ENCODE measurements at regions not wholly inside any gene's neighbourhood (a gene's known extent, or its start where the extent isn't known, plus 50 kb on each side); places are given as distances from the start of the nearest gene placed in this dataset.

GRCh38 chr9:88060746-88061145, 77.5 kb downstream of the SPATA31C2 start:
- H4K20me1 ChIP-seq (ENCODE audit: insufficient read depth, low read length) = no peaks in the 10 kb centered on the region
- no peak for DNase-seq (ENCODE audit: low spot score)
- H3K36me3 ChIP-seq (ENCODE audit: insufficient read depth, low read length) = no peaks in the 10 kb centered on the region
- BruUV-seq (replicated peaks) = no TSS peak
- H3K4me2 ChIP-seq (ENCODE audit: low read length) = no peak overlapping the region
- no peak overlapping the region for H3K27ac ChIP-seq (ENCODE audit: low read depth, low read length, poor library complexity, severe bottlenecking)
- TF ChIP-seq CTCF (conservative IDR thresholded peaks at IDR 0.05; ENCODE audit: low read length) (no peak), EZH2phosphoT487 (IDR thresholded peaks at IDR 0.05; ENCODE audit: borderline replicate concordance, low read depth, low read length) (no peak)
- H3K4me1 ChIP-seq (ENCODE audit: insufficient read depth, low read length, poor library complexity, severe bottlenecking) = no peaks in the 10 kb centered on the region
- H3K9me3 ChIP-seq (ENCODE audit: low read length) = no peaks in the 10 kb centered on the region
- ChIA-PET POLR2A (no interaction called here), CTCF (ENCODE audit: unreplicated experiment) (no interaction called here)
- H3K9me2 ChIP-seq (ENCODE audit: insufficient read depth, low read length) = no peaks in the 10 kb centered on the region
- H3K79me2 ChIP-seq (ENCODE audit: insufficient read depth, low read depth, low read length) = no peaks in the 10 kb centered on the region
- no peak overlapping the region for H2AFZ ChIP-seq (ENCODE audit: low read length)
- intact Hi-C loops (cut with micrococcal nuclease; ENCODE audit: unreplicated experiment) = no loop called here
- H3K4me3 ChIP-seq (ENCODE audit: low read depth, low read length, poor library complexity, severe bottlenecking) = no peak overlapping the region

GRCh38 chr9:88059469-88059868, 78.8 kb downstream of the SPATA31C2 start:
- H3K27ac ChIP-seq (ENCODE audit: low read depth, low read length, poor library complexity, severe bottlenecking) = no peak overlapping the region
- DNase-seq (ENCODE audit: low spot score) = no peak
- H3K4me3 ChIP-seq (ENCODE audit: low read depth, low read length, poor library complexity, severe bottlenecking) = no peak overlapping the region
- ChIA-PET POLR2A (no interaction called here), CTCF (ENCODE audit: unreplicated experiment) (no interaction called here)
- no peak for TF ChIP-seq EZH2phosphoT487 (IDR thresholded peaks at IDR 0.05; ENCODE audit: borderline replicate concordance, low read depth, low read length)
- TF ChIP-seq CTCF (conservative IDR thresholded peaks at IDR 0.05; ENCODE audit: low read length) = no peak
- H3K9me3 ChIP-seq (ENCODE audit: low read length) = no peaks in the 10 kb centered on the region
- H3K4me1 ChIP-seq (ENCODE audit: insufficient read depth, low read length, poor library complexity, severe bottlenecking) = no peaks in the 10 kb centered on the region
- BruUV-seq (replicated peaks) = no TSS peak
- no peak overlapping the region for H3K4me2 ChIP-seq (ENCODE audit: low read length)
- no peaks in the 10 kb centered on the region for H4K20me1 ChIP-seq (ENCODE audit: insufficient read depth, low read length)
- H3K9me2 ChIP-seq (ENCODE audit: insufficient read depth, low read length) = no peaks in the 10 kb centered on the region
- H3K36me3 ChIP-seq (ENCODE audit: insufficient read depth, low read length) = no peaks in the 10 kb centered on the region
- no peaks in the 10 kb centered on the region for H3K79me2 ChIP-seq (ENCODE audit: insufficient read depth, low read depth, low read length)
- no peak overlapping the region for H2AFZ ChIP-seq (ENCODE audit: low read length)
- intact Hi-C loops (cut with micrococcal nuclease; ENCODE audit: unreplicated experiment) = no loop called here

DNA sequence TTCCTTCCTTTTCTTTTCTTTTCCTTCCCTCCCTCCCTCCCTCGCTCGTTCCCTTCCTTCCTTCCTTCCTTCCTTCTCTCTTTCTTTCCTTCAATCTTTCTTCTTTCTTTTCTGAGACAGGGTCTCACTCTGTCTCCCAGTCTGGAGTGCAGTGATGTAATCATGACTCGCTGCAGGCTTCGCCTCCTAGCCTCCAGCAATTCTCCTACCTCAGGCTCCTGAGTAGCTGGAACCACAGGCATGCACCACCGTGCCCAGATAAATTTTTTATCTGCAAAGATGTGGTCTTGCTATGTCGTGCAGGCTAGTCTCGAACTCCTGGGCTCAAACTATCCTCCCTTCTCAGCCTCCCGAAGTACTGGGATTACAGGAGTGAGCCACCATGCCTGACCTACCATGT, 81.4 kb downstream of the SPATA31C2 start:
- no peaks in the 10 kb centered on the region for H3K79me2 ChIP-seq (ENCODE audit: insufficient read depth, low read depth, low read length)
- ChIA-PET CTCF (ENCODE audit: unreplicated experiment) (no interaction called here), POLR2A (no interaction called here)
- H2AFZ ChIP-seq (ENCODE audit: low read length) = no peak overlapping the region
- no TSS peak for BruUV-seq (replicated peaks)
- H3K9me2 ChIP-seq (ENCODE audit: insufficient read depth, low read length) = no peaks in the 10 kb centered on the region
- H3K9me3 ChIP-seq (ENCODE audit: low read length) = no peaks in the 10 kb centered on the region
- no peak overlapping the region for H3K4me3 ChIP-seq (ENCODE audit: low read depth, low read length, poor library complexity, severe bottlenecking)
- H3K4me2 ChIP-seq (ENCODE audit: low read length) = no peak overlapping the region
- H3K27ac ChIP-seq (ENCODE audit: low read depth, low read length, poor library complexity, severe bottlenecking) = no peak overlapping the region
- H4K20me1 ChIP-seq (ENCODE audit: insufficient read depth, low read length) = no peaks in the 10 kb centered on the region
- TF ChIP-seq CTCF (conservative IDR thresholded peaks at IDR 0.05; ENCODE audit: low read length) = no peak
- no peak for TF ChIP-seq EZH2phosphoT487 (IDR thresholded peaks at IDR 0.05; ENCODE audit: borderline replicate concordance, low read depth, low read length)
- intact Hi-C loops (cut with micrococcal nuclease; ENCODE audit: unreplicated experiment) = no loop called here
- H3K36me3 ChIP-seq (ENCODE audit: insufficient read depth, low read length) = no peaks in the 10 kb centered on the region
- no peaks in the 10 kb centered on the region for H3K4me1 ChIP-seq (ENCODE audit: insufficient read depth, low read length, poor library complexity, severe bottlenecking)
- no peak for DNase-seq (ENCODE audit: low spot score)
